HTR-8/SVneo (cell line): ENCODE measurements at regions not wholly inside any gene's neighbourhood (a gene's known extent, or its start where the extent isn't known, plus 50 kb on each side); places are given as distances from the start of the nearest gene placed in this dataset.
"Not testable (repeated sequence)": the region's sequence is repeated elsewhere in the genome, so short reads cannot be mapped to it uniquely, and the experiment has no call there.

Experiments used
- DNase-seq: peaks from one replicate; pipeline ENCODE4 v3.0.0; 2011; ENCODE audit warnings: low spot score, mixed read lengths; ENCODE audit not compliant: insufficient read length
- FAIRE-seq: peaks from 2 replicates; lab custom pipeline; 2011; peaks lifted over from hg19 to GRCh38; lab: Jason Lieb, UNC

DNA sequence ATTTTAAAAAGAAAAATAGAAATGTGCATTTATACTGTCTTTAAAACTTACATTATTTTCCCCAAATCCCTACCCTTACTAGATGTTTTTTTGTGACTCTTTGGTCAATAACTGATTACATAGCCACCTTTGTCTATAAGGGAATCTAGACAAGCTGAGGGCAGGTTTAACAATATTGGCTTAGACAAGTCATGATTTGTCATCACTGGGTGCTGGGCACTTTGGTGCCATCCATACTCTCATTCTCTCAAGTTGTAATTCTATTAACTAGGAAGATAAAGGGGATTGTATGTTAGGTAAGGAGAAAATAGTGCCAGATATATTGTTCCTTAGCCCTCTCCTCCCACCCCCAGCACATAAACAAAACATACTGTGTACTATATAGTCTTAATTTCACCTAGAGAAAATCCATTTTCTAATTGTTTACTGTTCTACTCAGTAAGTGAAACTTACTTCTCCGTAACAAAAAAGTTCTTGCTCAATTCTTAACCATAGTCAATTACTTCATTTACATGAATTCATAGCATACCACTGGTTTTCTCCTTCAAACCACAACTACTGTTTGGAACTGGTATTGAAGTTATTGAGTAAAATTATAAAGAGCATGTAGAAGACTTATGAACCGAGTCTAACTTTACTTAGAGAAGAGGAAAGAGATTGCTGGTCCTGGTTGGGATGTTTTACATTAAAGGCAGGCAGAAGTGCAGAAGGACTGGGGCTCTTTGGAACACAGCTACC lies 877.1 kb downstream of the PDCD6IP start:
- no peak for DNase-seq

DNA sequence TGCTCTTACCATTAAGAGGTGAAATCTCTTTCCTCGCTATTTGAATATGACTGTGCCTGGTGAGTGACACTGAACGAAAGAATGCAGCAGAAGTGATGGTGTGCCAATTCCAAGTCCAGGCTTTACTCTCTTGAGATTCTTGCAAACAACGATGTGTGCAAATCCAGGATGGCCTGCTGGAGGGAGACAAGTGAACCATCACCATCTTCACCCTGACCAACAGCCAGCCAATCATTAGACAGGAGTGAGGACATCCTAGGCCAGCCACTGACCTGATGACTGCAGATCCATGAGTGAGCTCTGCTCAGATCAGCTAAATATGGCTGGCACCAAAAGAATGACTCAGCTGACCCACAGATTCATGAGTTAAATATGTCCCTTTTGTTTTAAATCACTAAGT lies 878.0 kb downstream of the PDCD6IP start:
- peak; percentile 2 for DNase-seq
- no peak for FAIRE-seq

More for the DNA sequence above, 877.1 kb downstream of the PDCD6IP start:
- no peak for FAIRE-seq

DNA sequence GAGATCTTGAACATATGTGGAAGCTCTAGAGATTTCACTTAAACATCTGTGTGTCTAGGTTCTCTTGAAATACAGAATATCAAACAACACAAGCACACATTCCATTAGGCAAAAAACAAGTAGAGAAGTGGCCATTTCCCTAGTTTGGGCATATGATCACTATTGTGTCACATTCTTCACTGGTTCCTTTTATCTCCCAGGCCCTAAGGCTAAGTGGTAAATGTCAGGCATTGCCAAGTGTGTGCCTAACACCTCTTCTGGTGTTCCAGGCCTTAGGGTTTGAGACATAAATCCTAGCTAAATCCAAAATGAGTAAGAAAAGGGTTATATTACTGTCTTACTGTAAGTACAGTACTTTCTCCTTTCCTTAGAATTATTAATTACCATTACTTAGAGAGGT lies 880.1 kb downstream of the PDCD6IP start:
- FAIRE-seq = no peak

DNA sequence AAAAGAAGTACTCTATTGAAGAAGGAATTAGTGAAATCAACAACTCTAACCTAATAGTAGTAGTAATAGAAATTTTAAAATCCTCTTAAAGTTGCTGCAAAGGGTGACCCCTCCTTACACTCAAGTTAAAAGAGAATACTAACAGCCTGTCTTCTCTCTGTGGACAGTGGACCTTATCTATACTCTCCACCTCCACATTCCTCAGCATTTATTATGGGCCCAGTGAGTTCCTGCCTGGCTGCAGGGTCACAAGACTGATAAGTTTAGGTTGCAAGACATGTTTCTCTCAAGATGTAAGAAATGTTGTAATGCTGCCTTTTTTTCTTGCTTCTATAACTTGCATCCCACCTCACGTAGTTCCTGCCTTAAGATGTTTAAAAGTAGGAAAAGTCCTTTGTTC lies 880.6 kb downstream of the PDCD6IP start:
- FAIRE-seq = not testable (repeated sequence)

More for the DNA sequence above, 880.1 kb downstream of the PDCD6IP start:
- no peak for DNase-seq

DNA sequence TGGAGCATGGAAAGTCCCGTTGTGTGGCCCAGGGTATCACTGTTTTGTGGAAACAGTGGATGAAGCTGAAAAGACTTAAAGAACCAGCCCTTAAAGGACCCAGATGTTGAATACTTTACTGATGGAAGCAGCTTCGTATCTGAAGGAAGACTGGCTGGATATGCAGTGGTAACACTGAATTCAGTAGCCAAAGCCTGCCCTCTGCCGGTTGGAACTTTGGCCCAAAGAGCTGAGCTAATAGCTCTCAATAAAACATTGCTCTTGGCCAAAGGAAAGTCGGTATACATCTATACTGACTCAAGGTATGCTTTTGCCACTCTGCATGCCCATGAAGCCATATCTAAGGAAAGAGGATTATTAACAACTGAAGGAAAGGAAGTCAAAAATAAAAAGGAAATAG lies 885.4 kb downstream of the PDCD6IP start:
- FAIRE-seq = peak; percentile 36
- peak; percentile 3 for DNase-seq

More for the DNA sequence above, 880.6 kb downstream of the PDCD6IP start:
- DNase-seq = not testable (repeated sequence)

DNA sequence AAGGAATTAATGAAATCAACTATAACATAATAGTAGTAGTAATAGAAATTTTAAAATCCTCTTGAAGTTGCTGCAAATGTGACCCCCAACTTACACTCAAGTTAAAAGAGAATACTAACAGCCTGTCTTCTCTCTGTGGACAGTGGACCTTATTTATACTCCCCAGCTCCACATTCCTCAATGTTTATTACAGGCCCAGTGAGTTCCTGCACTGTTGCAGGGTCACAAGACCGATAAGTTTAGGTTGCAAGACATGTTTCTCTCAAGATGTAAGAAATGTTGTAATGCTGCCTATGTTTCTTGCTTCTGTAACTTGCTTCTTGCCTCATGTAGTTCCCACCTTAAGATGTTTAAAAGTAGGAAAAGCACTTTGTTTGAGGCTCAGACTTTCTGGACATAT lies 888.1 kb downstream of the PDCD6IP start:
- DNase-seq (no peak), FAIRE-seq (no peak)

DNA sequence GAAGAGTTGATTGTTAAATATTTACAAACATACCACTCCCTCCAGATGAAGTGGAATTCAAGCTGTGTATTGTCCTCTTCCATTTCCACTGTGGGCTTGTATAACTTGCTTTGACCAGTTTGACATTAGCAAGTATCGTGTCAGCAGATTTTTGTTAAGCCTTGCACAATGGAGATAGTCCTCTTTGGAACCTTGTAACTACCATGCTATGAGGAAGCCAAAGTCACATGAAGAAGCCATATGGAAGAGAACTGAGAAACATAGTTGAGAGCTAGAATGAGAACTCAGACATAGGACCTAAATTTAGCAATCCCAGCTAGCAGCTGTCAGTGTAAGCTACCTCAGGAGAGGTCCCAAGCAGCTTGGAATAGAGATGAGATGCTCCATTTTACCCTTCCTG lies 889.2 kb downstream of the PDCD6IP start:
- DNase-seq = no peak

DNA sequence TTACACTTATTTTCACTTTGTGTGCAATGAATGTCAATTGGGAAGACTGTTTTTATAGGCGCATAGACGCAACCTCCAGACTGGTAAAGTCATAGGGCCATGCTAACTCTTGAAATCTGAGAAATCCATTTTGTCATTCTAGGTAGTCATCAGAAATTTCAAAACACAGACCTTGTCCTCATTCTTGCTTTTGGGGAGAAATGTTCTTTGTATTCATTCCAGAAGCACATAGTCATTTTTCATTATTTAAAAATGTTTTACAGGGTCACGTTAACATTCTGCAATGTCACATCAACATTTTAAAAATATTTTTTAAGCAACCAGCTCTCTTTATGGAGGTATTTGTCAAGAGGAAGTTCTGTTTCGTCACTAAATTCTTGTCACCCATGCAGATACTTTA lies 898.4 kb downstream of the PDCD6IP start:
- FAIRE-seq (no peak), DNase-seq (no peak)

More for the DNA sequence above, 889.2 kb downstream of the PDCD6IP start:
- FAIRE-seq = no peak

DNA sequence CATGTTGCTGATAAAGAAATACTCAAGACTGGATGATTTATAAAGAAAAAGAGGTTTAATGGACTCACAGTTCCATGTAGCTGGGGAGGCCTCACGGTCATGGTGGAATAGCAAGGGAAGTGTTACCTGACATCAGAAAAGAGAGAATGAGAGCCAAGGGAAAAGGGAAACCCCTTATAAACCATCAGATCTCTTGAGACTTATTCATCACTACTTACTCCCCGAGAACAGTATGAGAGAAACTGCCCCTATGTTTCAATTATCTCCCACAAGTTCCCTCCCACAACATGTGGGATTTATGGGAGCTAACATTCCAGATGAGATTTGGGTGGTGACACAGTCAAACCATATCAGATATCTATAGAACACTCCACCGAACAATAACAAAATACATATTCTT lies 904.6 kb downstream of the PDCD6IP start:
- no peak for DNase-seq
- FAIRE-seq = no peak

DNA sequence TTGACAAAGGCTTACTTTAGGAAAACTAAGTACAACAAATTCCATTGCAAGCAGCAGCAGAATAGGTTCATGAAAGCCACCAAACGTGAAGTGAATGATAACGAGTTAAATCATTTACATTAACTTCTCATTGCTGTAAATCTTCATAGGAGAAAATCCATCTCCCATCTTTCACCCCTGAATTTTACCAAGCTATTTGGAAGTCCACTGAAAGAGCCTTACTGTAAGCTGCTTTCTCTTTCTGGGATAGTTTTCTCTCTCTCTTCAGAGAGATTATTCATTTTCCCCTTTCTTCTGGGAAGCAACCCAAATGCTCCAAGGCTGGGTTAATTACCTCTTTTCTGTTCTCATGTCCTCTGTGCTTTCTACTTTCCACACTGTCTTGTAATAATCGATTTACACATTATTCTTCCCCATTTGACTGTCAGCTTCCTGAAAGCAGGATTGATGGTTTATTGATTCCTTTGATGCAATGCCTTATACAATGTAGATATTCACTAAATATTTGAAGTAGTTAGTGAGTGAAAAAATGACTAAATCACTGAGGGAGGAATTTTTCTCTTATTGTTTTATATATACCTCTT lies 914.3 kb upstream of the ARPP21 start:
- no peak for DNase-seq
- FAIRE-seq = no peak

DNA sequence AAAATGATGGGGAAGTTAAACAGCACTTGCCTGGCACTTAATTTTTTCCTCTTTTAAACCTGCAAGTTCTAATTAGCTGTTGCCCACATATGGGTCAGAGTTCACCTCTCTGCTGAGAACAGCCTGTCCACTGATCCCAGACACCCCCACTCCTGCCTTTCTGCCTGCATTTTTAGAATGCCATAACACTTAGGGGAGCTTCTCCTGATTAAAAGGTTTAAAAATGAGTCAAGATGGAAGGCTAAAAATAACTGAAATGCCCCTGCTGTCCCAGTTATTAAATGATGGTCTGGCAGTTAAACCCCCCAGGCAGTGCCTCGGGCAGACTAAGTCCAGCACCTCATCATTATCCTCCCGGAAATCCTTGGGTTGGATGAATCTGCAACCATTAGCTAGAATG lies 913.6 kb upstream of the ARPP21 start:
- FAIRE-seq (no peak), DNase-seq (no peak)

DNA sequence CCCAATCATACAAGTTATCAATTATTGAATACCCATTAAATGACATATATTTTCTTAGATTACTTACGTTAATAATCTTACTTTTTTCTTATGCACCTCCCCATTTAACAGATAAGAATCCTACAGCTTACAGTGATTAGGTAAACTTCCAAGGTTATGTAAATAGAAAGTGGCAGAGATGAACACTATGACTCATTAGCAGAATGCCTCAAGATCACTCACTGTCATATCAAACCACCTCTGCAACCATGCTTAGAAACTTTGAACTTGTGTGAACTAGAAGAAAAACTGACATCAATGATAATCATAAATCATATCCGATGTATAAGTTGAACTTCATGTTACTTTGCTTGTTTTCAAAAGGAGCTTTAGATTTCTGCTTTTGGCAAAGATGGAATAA lies 911.6 kb upstream of the ARPP21 start:
- FAIRE-seq = no peak
- DNase-seq = peak; percentile 5

DNA sequence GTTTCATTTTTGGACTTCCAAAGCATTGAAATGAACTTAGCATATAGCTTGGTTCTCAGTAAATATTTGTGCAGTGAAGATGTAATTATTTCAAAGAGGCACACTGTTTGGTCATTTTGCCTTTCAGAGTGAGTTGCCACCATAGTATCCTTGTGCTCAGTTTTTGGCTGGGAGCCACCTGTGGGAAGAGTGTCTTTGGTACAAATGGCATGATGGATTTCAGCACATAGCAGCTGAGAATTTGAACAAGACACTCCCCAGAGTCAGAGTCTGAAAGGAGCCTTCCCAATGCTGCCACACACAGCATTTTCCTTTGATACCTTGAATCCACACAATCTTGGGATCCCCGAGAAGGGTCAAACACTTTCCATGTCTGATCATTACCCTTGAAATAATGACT lies 897.2 kb upstream of the ARPP21 start:
- no peak for FAIRE-seq
- no peak for DNase-seq

DNA sequence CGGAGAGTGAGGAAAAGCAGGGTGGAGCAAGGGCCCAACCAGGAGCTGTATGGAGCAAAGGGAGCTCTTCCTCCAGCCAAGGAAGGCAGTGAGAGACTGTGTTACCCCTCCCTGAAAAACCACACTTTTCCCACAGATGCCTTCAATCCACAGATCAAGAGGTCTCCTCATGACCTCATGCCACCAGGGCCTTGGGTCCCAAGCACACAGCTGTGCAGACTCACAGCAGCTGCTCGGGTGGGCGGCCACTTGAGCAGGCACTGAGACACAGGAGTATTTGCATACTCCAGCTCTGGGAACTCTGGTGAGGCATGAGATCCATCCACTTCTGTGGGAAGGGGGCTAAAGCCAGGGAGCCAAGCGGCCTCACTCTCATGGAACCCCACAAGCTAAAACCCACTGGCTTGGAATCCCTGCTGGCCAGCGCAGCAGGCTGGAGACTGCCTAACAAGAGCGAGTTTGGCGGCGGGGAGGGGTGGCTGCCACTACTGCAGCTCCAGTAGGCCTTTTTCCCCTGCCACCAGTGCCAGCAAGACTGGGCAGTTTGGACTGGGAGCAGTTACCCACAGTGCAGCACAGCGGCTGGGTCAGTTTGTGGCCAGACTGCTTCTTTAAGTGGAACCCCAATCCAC lies 880.6 kb upstream of the ARPP21 start:
- no peak for FAIRE-seq
- no peak for DNase-seq

DNA sequence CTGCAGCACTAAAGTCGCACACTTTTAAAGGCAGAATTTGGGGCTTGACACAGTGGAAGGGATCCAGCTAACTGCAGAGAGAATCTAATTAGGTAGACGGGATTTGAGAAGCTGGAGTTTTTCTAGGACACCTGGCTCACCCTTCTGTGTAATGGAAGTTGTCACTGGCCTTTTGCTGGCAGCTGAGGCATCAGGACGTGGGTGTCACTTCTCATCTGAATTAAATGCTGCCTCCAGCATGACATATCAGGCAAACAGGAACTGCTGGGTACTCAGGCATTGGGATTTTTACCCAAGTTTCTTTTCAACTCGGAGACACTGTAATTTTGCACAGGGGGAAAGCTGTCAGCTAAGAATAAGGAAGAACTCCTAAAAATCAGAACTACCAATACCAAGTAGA lies 861.9 kb upstream of the ARPP21 start:
- FAIRE-seq (no peak), DNase-seq (no peak)

DNA sequence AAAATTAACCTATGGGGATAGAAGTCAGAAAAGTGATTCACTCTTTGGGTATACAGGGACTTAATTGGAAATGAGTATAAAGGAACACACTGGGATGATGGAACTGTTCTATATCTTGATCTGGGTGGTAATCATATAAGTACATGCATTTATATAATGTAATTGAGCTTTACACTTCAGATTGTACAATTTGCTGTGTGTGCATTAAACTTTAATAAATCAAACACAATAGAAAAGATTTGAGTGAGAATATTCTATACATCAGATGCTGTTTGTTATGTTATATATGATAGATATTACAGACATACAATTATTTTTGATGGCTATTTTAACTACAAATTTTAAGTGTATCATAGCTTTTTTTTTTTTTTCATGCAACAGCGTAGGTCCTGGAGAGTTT lies 860.2 kb upstream of the ARPP21 start:
- no peak for DNase-seq
- no peak for FAIRE-seq

DNA sequence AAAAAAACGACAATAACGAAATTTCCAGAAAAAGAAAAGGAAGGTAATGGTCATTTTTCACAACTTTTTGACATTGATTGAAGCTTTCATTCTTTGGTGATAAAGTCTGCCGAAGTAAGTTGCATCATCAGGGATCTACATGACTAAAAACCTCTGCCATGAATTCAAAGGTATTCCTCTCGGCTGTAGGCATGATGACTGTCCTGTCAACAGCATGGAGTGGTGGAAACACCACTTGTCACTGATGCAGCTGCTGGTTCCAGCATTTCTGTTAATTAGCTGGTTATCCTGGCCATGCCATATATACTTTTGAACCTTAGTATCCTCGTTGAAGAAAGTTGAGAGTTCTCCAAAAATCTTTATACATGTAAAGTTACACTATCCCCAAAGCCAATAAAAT lies 859.0 kb upstream of the ARPP21 start:
- no peak for FAIRE-seq

DNA sequence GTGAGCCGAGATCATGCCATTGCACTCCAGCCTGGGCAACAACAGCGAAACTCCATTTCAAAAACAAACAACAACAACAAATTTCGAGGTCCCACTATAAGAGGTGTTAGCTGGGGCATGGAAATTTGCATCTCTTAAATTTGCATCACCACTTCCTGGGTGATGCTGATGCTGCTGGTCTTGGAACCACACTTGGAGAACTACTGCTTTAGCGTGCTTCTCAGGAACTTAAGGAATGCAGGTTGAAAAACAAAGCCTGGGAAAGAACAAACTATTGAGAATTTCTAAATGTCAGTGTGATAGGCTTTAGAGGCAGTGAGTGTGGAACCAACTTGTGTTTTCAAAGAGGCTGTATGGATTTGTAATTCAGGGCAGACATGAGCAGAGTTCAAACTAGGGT lies 858.4 kb upstream of the ARPP21 start:
- DNase-seq = no peak

More for the DNA sequence above, 859.0 kb upstream of the ARPP21 start:
- no peak for DNase-seq

DNA sequence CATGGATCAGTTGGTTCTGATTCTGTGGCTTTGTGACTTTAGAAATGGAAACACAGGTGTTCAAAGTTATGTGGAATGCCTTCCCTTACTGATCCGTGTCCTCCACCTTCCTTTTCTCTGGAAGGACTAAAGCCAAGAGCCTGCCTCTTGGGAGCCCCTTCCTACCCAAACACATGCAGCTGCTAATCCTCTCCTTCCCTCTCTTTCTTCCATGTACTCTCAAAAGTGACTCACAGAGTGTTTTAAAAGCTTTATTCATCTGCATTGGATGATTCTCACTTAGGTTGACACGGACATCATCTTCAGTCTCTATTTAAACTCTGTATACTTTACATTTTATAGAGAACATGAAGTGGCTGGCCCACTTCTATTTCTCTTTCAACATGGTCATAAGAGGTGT lies 856.5 kb upstream of the ARPP21 start:
- DNase-seq = no peak
- FAIRE-seq = no peak

More for the DNA sequence above, 858.4 kb upstream of the ARPP21 start:
- FAIRE-seq = no peak

DNA sequence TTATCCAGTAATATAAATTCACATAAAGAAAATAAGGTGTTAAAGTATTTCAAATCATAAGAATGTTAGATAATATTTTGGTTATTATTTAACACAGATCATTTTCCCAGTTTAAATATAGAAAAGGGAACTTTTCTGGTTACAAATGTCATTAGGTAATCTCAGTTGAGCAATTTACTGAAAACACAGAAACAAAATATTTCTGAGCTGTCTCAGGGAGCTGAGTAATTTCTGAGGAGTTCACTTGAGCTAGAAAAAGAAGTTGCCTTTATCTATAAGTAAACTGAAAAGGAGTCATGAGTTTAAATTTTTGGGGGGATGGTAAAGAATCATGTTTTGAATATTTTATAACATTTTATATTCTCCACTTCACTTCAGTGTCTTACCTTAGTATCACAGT lies 855.4 kb upstream of the ARPP21 start:
- FAIRE-seq = no peak
- no peak for DNase-seq

DNA sequence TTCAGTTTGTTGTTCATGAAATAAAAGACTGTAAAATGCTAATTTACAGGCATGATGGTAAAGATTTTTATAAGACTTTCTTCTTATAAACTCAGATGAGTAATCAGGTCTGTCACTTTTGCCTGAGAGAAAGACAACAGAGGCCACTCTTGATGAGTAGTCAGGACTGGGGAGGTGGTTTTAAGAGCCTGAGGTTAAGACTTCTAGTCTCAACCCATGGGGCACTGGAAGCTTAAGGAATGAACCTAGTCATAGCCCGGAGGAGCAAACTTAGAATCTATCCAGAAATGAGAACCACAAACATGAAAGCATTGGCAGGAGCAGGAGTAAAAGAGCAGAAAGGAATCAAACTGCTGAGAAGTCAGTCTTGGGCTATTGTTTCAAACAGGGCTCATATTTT lies 846.3 kb upstream of the ARPP21 start:
- FAIRE-seq = no peak

More for the DNA sequence above, 846.3 kb upstream of the ARPP21 start:
- peak; percentile 3 for DNase-seq
